T47D (cell line): ENCODE measurements at regions not wholly inside any gene's neighbourhood (a gene's known extent, or its start where the extent isn't known, plus 50 kb on each side); places are given as distances from the start of the nearest gene placed in this dataset.
"Not testable (repeated sequence)": the region's sequence is repeated elsewhere in the genome, so short reads cannot be mapped to it uniquely, and the experiment has no call there.

Experiments
- DNase-seq, 2 experiments: peaks; one replicate each; pipeline versions ENCODE4 v3.0.0 to v3.0.0-alpha.2; 2011 to 2012; ENCODE audit warnings: low read depth in 1 of 2, low spot score in 1 of 2
- JUND ChIP-seq: IDR thresholded peaks from 2 replicates; pipeline ENCODE4 v1.6.1; 2012; ENCODE audit warnings: low read depth
- in situ Hi-C: cut with HindIII; loops from 2 replicates; pipeline ENCODE4 v1.10.0; 2016; ENCODE audit warnings: low sequenced_read_pairs, low pct_unique_long_range_greater_than_20kb

- in situ Hi-C loops: no loop called here
- DNase-seq: no peak
- TF ChIP-seq JUND: no peak
These were observed 423.5 kb upstream of the CTSO start for GRCh38 chr4:156377036-156377710.

DNA sequence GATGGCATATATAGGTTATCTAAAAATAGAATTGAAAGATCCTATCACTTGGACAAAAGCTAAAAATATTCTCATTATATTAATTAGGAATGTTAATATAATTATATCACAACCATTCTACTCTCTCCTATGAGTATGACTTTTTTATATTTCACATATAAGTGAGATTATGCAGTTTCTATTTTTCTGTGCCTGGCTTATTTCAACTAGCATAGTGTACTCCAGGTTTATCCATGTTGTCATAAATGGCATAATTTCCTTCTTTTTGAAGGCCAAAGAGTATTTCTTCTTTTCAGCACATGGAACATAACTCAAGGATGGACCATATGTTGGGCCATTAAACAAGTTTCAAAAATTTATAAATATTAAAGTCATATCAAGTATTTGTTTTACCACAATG is 421.2 kb upstream of the CTSO start:
- DNase-seq: no peak
- TF ChIP-seq JUND: no peak
- in situ Hi-C loops: no loop called here

DNA sequence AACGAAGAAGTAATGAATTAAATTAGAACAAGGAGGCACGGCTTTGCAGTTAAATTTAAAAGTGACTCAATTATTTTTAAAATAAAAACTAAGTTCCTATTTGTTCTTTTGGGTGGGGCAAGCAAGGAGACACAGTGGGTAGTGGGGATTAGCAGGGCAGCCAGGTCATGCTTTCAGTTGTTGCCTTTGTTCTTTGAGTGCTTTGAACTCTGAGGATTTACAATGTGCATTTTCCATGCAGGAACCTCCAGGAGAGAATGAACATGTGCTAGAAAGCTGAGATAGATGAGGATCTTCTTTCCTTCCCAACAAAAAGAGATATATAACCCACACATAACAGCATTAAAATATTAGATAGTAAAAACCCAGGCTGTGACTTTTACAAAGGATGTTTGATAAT is 420.4 kb upstream of the CTSO start:
- no peak for DNase-seq
- no peak for TF ChIP-seq JUND
- in situ Hi-C loops: no loop called here

- peak in 1 of 2 experiments; percentile 52 for DNase-seq
- in situ Hi-C loops: not testable (repeated sequence)
These were observed 413.8 kb upstream of the CTSO start for GRCh38 chr4:156367502-156367901.

GRCh38 chr4:156362581-156362980 is 408.9 kb upstream of the CTSO start:
- in situ Hi-C loops: no loop called here
- peak in 1 of 2 experiments; percentile 12 for DNase-seq
- no peak for TF ChIP-seq JUND

- no peak for TF ChIP-seq JUND
- DNase-seq: no peak
- in situ Hi-C loops: no loop called here
These were observed 393.9 kb upstream of the CTSO start for GRCh38 chr4:156347412-156348075.

DNA sequence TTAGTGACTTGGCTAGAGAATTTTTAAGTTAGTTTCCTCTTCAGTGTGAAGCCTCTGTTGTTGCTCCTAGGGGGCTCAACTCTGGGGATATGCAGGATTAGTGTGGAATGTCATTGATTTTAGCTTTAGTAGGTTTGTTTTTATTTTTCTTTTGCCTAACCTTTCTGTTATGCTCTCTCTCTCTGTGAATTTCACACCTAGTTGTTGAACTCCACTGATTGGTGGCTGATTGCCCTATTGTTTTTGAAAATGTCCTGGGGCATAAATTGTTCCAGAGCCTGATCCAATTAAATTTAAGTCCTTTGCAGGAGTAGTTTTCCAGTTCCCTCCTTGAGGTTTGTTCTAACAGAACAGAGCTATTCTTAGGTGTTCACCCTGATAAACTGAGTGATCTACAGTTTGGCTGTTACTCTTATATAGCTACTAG is 393.3 kb upstream of the CTSO start:
- DNase-seq: no peak
- no peak for TF ChIP-seq JUND
- in situ Hi-C loops: no loop called here

- no peak for DNase-seq
- in situ Hi-C loops: no loop called here
- no peak for TF ChIP-seq JUND
These were observed 390.7 kb upstream of the CTSO start for GRCh38 chr4:156344397-156344796.

- DNase-seq: no peak
- in situ Hi-C loops: no loop called here
- TF ChIP-seq JUND: no peak
These were observed 382.8 kb upstream of the CTSO start for GRCh38 chr4:156336511-156336910.

- DNase-seq: no peak
- no peak for TF ChIP-seq JUND
- in situ Hi-C loops: no loop called here
These were observed 382.1 kb upstream of the CTSO start for GRCh38 chr4:156335721-156336120.

DNA sequence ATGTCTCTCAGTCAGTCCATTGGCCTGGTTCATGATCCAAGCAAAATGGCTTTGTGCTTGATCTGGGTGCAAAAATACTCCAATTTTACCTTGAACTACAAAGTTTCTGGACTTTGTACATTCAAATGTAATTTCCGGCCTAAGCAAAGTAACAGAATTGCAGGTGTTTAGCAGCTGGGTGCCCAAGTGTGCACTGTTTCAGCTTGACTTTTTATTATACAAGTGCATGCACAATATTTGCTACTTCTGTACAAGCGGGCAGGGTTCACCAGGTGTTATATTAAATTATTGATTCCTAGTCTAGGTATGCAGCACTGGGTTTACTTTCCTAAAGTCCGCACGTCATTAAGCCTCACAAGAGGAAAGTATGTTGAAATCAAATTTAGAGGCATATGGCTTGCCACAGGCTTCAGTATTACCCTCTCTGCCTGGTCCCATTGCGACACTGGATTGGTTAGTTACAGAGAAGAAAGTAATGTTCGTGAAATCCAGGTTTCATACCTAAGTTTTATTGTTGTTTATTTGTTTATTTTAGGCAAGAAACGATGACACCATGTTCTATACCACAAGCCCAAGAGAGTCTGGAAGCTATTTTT is 376.9 kb upstream of the CTSO start:
- TF ChIP-seq JUND: no peak
- no peak for DNase-seq
- in situ Hi-C loops: no loop called here

DNA sequence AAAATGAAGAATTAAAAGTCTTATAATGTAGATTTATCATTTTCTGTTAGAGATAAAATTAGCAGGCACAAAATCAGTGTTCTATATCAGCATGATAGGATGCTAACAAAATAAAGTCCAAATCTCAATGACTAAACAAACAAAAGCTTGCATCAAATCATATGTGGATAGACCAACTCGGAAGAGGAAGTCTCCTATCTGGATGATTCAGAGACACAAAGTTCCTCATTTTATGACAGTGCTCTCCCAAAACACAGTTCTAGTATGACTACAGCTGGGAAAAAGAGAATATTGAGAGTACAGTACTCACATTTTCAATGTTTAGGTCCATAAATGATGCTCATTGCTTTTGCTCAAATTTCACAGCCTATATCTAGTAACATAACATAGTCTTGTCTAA is 376.1 kb upstream of the CTSO start:
- in situ Hi-C loops: no loop called here
- TF ChIP-seq JUND: no peak
- no peak for DNase-seq

DNA sequence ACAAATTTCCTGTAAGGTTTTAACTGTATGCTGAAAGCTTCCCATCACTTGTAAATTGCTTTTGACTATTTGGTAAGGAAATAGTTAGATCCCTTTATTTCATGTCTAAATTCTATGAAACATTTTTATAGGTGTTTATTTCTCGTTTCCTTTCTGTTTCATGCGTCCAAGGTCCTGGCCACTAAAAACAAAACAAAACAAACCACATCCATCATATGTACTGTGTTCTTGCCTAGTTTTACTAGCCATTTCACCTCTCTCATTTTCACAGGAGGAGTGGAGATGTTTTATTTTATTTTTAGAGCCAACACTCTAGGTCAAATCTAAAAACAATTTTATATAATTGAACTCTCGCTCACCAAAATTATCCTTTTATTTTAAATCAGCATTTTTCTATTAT is 375.2 kb upstream of the CTSO start:
- no peak for DNase-seq
- in situ Hi-C loops: no loop called here
- TF ChIP-seq JUND: no peak
